ENCODE measurements at regions not wholly inside any gene's neighbourhood (a gene's known extent, or its start where the extent isn't known, plus 50 kb on each side); places are given as distances from the start of the nearest gene placed in this dataset.

DNA sequence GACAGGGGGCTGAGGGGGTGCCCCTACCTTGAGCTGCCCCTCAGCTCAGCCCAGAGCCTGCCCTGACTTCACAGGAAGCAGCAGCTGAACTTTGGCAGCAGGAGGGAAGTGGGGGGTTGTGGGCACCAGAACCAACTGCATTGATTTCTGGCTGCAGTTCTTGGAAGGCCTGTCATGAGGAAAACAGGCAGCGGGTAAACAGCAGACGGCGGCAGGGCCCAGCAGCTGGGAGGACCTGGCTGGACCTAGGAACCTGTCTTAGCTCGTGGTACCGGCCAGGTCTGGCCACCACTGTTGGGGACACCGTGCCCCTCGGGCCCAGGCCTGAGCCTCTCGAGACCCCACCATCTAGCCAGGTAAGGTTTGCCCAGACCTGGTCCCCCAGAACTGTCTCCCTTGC, 154.2 kb upstream of the MYL2 start:
- no peak for TF ChIP-seq POLR2A (IDR thresholded peaks at IDR 0.05)
- TF ChIP-seq EP300 (IDR thresholded peaks at IDR 0.05) = no peak

Measured in ovary (tissue), 1 donor.